Amniotic epithelial cell (primary cell): ENCODE measurements at regions not wholly inside any gene's neighbourhood (a gene's known extent, or its start where the extent isn't known, plus 50 kb on each side); places are given as distances from the start of the nearest gene placed in this dataset.
"Not testable (repeated sequence)": the region's sequence is repeated elsewhere in the genome, so short reads cannot be mapped to it uniquely, and the experiment has no call there.

Source experiments
- DNase-seq: peaks from one replicate; pipeline ENCODE4 v3.0.0-alpha.2; 2010; ENCODE audit warnings: low read depth

DNA sequence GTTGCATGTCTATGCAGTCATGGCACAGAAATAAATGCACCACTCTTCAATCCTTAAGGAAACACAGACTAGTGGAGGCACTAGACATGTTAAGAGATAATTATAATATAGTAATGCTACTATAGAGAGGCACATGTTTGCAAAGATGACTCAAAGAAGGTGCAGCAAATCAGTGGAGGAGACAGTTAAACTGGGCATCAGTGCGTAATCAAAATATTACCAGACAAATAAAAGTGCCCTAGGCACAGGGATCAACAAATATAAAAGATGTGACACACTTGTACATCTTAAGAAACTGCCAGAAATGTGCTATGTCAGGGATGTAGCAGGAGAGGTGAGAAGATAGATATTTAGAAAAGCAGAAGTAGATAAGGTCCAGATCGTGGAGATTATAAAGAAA, 642.1 kb downstream of the SLCO4C1 start:
- DNase-seq = no peak

DNA sequence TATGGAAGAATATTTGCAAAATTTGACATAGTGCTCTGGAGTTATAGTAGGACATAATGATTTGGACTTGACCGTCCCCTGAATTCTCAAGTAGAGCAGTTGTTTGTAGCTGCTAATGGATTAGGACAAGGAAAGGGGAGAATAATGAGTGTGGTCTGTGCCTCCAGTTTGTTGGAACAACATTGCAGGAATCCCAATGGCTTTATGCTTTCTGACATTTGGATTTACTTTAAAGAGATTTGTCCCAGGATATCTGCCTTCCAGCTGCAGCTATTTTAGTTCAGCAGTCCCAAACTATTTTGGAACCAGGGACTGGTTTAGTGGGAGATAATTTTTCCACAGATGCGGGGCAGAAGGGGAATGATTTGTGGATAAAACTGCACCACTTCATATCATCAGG, 648.2 kb downstream of the SLCO4C1 start:
- no peak for DNase-seq

DNA sequence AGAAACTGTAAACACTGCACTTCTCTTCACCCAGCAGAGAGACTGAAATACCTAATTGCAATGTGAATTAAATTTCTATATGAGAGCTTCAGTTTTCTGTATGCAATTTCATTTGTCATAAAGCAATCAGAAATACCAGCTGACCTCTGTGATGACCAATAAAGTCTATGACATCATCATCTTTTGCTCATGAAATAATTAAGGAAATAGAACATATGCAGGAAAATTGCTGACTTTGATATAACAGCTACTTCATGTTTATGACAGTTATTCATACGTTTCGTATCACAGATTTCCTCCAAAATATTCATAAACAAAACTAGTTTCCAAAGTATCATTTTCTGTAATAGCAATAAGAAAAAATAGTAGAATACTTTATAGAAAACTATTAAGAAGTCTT, 652.3 kb downstream of the SLCO4C1 start:
- no peak for DNase-seq

GRCh38 chr5:101637599-101637998, 658.5 kb downstream of the SLCO4C1 start:
- no peak for DNase-seq

DNA sequence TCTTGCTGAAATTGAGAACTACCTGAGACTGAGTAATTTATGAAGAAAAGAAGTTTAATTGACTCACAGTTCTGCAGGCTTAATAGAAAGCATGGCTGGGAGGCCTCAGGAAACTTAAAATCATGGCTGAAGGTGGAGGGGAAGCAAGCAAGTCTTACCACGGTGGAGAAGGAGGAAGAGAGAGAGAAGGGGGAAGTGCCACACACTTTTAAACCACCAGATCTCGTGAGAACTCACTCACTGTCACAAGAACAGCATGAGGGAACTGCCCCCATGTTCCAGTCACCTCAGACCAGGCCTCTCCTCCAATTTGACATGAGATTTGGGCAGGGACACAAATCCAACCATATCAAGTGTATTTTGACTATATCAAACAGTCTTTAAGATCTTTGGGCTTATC, 668.3 kb downstream of the SLCO4C1 start:
- DNase-seq = not testable (repeated sequence)

DNA sequence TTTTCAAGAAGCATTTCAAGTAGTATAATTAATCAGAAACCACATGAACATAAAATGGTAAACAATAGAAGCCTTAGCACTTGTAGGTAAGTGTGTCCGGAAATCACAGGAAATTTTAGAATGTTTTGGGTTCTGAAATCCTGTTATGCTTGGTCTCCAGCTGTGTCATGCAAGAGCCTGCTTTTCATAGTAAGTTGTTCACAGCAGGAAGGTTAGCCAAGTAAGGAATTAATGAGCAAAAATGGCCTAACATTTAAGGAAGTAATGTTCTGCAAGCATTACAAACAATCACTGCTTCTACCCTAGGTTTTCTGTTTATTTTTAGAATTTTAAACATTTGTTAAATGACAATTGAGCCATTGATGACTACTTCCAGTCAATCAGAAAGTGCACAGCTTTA, 669.5 kb downstream of the SLCO4C1 start:
- DNase-seq = no peak

- DNase-seq = no peak
Observed at GRCh38 chr5:101611039-101611438, 685.0 kb downstream of the SLCO4C1 start.

GRCh38 chr5:101608322-101608721, 687.8 kb downstream of the SLCO4C1 start:
- no peak for DNase-seq

- DNase-seq = no peak
Observed at GRCh38 chr5:101605700-101606099, 690.4 kb downstream of the SLCO4C1 start.

- DNase-seq = no peak
Observed at GRCh38 chr5:101600614-101601013, 695.5 kb downstream of the SLCO4C1 start.

- no peak for DNase-seq
Observed at GRCh38 chr5:101590384-101590783, 687.3 kb upstream of the ST8SIA4 start.

- DNase-seq = no peak
Observed at GRCh38 chr5:101585366-101585765, 682.3 kb upstream of the ST8SIA4 start.

- no peak for DNase-seq
Observed at GRCh38 chr5:101580591-101580990, 677.5 kb upstream of the ST8SIA4 start.

DNA sequence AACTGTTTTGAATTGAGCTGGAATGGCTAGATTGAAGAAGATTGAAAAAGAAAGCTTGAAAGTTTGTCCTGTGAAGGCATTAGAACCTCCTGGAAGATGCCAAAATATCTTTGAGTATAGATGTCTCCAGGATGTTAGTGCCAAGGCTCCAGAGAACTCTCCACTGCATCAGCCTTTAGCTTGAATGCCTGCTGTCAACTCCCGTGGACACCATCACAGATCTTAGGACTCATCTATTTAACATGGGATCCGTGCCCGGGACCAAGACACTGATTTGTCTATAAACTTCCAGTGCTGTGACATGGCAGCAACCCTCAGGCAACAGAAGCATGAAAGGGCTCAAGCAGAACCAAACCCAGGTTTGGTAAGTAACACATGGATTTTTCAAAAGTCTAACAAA, 670.9 kb upstream of the ST8SIA4 start:
- no peak for DNase-seq

DNA sequence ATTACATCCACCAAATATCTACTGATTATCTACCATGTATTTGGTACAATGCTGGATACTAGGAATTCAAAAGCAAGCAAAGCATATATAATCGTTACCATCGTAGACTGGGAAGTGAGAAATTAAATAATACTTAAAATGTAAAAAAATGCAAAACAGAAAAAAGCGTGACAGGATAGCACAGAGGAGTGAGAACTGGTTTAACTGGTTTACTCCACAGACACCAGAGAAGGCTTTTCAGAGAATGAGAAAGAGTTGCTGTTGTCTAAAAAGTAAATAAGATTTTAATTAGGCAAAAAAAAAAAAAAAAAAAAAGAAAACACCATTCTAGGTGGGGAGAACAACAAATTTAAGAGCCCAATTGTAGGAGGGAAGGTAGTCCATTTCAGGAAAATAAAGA, 657.9 kb upstream of the ST8SIA4 start:
- DNase-seq = no peak

DNA sequence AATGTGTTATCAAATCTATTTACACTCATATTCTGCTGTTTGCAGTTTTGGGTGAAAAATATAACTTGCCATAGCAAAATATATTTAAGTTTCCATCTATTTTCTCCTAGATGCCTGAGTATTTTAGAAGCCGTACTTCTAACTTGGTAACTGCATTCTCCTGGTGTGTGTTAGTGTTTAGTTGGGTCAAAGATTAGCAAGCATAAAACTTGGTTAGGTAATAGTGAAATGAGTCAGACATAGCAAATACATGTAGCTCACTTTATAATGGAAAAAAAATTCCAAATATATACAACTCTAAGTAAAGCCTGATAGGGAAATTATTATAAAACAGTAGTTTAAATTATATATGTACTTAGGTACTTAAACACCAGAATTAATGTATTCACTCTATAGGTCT, 640.7 kb upstream of the ST8SIA4 start:
- no peak for DNase-seq

DNA sequence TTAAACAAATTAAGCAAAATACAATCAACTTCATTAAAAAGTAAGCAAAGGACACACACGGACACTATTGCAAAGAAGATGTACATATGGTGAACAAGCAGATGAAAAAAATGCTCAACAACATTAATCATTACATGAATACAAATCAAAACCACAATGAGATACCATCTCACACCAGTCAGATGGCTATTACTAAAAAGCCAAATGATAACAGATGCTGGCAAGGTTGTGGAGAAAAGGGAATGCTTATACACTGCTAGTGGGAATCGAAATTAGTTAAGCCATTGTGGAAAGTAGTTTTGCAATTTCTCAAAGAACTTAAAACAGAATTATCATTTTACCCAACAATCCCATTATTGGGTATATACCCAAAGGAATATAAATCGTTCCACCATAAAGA, 636.2 kb upstream of the ST8SIA4 start:
- DNase-seq = no peak

DNA sequence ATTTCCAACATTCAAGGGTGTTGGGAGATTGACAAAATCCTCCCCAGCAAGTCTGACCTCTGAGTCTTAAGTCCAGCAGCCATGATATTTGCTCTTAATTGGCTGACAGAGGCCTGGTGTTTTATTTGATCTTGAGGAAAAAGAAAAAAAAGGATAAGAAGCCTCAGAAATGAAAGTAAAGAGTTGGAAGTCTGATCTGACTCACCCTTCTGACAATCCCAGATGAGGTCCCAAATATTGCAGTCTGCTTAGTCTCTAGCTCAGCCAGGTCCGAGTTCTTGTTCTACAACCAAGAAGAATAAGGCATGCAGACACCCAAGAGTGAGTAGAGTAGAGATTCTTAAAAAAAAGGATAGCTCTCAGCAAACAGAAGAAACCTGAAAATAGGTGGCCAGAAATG, 632.5 kb upstream of the ST8SIA4 start:
- no peak for DNase-seq

- DNase-seq = no peak
Observed at GRCh38 chr5:101534491-101535110, 631.5 kb upstream of the ST8SIA4 start.

GRCh38 chr5:101532430-101532829, 629.3 kb upstream of the ST8SIA4 start:
- DNase-seq = no peak

DNA sequence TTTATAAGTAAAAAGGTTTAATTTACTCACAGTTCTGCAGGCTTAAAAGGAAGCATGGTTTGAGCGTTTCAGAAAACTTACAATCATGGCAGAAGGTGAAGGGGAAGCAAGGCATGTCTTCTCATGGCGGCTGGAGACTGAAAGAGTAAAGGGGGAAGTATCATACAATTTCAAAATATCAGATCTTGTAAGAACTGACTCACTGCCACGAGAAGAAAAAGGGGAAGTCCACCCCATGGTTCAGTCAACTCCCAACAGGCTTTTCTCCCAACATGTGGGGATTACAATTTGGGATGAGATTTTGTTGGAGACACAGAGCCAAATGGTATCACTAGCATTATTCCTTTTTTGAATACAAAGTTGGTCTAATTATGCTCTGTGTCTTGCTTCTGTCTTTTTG, 627.9 kb upstream of the ST8SIA4 start:
- DNase-seq = no peak

DNA sequence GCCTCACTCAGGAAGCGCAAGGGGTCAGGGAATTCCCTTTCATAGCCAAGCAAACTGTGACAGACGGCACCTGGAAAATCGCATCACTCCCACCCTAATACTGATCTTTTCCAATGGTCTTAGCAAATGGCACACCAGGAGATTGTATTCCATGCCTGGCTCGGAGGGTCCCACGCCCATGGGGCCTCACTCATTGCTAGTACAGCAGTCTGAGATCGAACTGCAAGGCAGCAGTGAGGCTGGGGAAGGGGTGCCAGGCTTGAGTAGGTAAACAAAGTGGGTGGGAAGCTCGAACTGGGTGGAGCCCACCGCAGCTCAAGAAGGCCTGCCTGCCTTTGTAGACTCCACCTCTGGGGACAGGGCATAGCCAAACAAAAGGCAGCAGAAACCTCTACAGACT, 626.0 kb upstream of the ST8SIA4 start:
- not testable (repeated sequence) for DNase-seq

GRCh38 chr5:101520417-101520816, 617.3 kb upstream of the ST8SIA4 start:
- no peak for DNase-seq

DNA sequence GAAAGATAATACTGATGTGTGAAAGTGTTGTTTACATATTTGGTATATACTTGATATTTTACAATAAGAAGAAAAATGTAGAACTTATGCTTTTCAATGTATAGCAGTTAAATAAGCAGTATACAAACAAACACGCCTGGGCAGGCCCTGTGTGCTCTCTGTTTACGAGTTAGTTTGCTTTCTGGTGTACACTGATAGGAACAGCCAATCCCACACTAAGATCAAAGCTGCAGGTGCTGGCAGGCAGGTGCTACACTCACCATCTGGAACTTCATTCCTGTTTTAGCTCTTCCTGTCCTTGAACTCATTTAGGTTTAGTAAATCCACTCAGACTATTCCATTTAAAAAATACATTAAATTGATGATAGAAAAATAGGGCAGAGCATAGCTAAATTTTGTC, 614.7 kb upstream of the ST8SIA4 start:
- no peak for DNase-seq

DNA sequence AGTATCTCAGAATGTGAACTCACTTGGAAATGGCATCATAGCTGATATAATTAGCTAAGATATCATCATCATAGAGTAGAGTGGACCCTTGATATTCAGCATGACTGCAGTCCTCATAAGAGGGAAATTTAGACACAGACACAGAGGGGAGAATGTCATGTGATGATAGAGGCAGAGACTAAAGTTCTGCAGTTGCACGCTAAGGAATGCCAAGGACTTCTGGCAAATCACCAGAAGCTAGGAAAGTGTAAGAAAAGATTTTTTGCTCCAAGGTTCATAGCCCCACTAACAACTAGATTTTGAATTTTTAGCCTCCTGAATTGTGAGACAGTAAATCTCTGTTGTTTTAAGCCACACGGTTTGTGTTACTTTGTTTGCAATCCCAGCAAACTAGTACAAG, 612.6 kb upstream of the ST8SIA4 start:
- no peak for DNase-seq
